Fibroblast of villous mesenchyme (primary cell): ENCODE measurements at regions not wholly inside any gene's neighbourhood (a gene's known extent, or its start where the extent isn't known, plus 50 kb on each side); places are given as distances from the start of the nearest gene placed in this dataset.

Experiments
- DNase-seq: peaks from one replicate; pipeline ENCODE4 v3.0.0-alpha.2; 2010; ENCODE audit warnings: low read depth
- H3K4me3 ChIP-seq: 2 replicates; pipeline ENCODE4 v1.5.1; 2011; ENCODE audit warnings: low read depth, mild to moderate bottlenecking, low read length
- CTCF ChIP-seq: IDR thresholded peaks from 2 replicates; pipeline ENCODE4 v1.5.1; 2012; ENCODE audit warnings: low read depth, mild to moderate bottlenecking, low read length; ENCODE audit not compliant: insufficient read depth

- no peak for TF ChIP-seq CTCF
- no peak overlapping the region for H3K4me3 ChIP-seq
- no peak for DNase-seq
These were observed 473.0 kb downstream of the SOX11 start for GRCh38 chr2:6164986-6165747.

- no peak for TF ChIP-seq CTCF
- H3K4me3 ChIP-seq, result no peak overlapping the region
- DNase-seq, result no peak
These were observed 475.5 kb downstream of the SOX11 start for GRCh38 chr2:6167592-6168138.

GRCh38 chr2:6168485-6168884 lies 476.3 kb downstream of the SOX11 start:
- TF ChIP-seq CTCF, result no peak
- H3K4me3 ChIP-seq, result no peak overlapping the region
- no peak for DNase-seq

- TF ChIP-seq CTCF, result no peak
- no peak overlapping the region for H3K4me3 ChIP-seq
- DNase-seq, result no peak
These were observed 479.1 kb downstream of the SOX11 start for GRCh38 chr2:6171294-6171693.

- DNase-seq, result no peak
- H3K4me3 ChIP-seq, result no peak overlapping the region
- no peak for TF ChIP-seq CTCF
These were observed 485.6 kb downstream of the SOX11 start for GRCh38 chr2:6177811-6178210.

- no peak for TF ChIP-seq CTCF
- peak; percentile 93 for DNase-seq
These were observed 489.3 kb downstream of the SOX11 start for GRCh38 chr2:6181525-6181924.

More at GRCh38 chr2:6181525-6181924, 489.3 kb downstream of the SOX11 start:
- H3K4me3 ChIP-seq, result no peak overlapping the region
